Activated T-helper 1 cell treated with anti-CD3 and anti-CD28 coated beads, Interleukin-12 subunit alpha, Interleukin-12 subunit beta, Interleukin-2, Interleukin-4 antibody, amounts not matched to agents 30 ng/mL and 10 ng/mL and 1 ng/mL, durations not matched to agents 14 hours and 24 hours and 36 hours (primary cell): ENCODE measurements at regions not wholly inside any gene's neighbourhood (a gene's known extent, or its start where the extent isn't known, plus 50 kb on each side); places are given as distances from the start of the nearest gene placed in this dataset.

ENCODE experiments used
- DNase-seq: peaks from one replicate; pipeline ENCODE4 v3.0.0; 2021; ENCODE audit warnings: low spot score
- H3K27ac Mint-ChIP-seq: one replicate; pipeline ENCODE4 v1.8.0; 2021; ENCODE audit warnings: mild to moderate bottlenecking, mixed read lengths
- H3K27me3 Mint-ChIP-seq: one replicate; pipeline ENCODE4 v1.8.0; 2022; ENCODE audit warnings: mild to moderate bottlenecking, moderate library complexity, mixed read lengths; ENCODE audit not compliant: insufficient read depth
- H3K36me3 Mint-ChIP-seq: one replicate; pipeline ENCODE4 v1.8.0; 2021; ENCODE audit warnings: low read depth, mixed read lengths
- H3K4me1 Mint-ChIP-seq: one replicate; pipeline ENCODE4 v1.8.0; 2021; ENCODE audit warnings: low read depth, mixed read lengths
- H3K4me3 Mint-ChIP-seq: one replicate; pipeline ENCODE4 v1.8.0; 2021; ENCODE audit warnings: mild to moderate bottlenecking, moderate library complexity, mixed read lengths
- H3K9me3 Mint-ChIP-seq: one replicate; pipeline ENCODE4 v1.8.0; 2021; ENCODE audit warnings: mixed read lengths
- intact Hi-C: fragments of 100-400 bp; cut with micrococcal nuclease; formaldehyde crosslinking; loops from one replicate; pipeline ENCODE4 v1.15.1; 2024

DNA sequence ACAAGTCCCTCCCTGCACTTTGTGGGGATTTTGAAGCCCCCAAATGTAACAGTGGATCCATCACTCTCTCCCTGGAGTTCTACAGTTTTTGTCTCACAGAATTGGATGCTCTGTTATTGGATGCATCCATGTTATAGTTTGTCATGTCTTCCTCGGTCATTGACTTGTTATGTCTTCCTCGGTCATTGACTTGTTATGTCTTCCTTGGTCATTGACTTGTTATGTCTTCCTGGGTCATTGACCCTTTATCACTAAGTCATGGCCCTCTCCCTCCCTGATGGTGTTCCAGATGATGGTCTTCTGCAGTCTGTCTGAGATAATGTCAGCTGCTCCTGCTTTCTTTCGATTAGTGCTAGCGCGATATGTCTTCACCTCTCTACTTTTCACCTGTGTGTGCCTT lies 981.5 kb downstream of the BRD1 start:
- no peak overlapping the region for H3K4me3 Mint-ChIP-seq
- no peaks in the 10 kb centered on the region for H3K9me3 Mint-ChIP-seq
- no peaks in the 10 kb centered on the region for H3K4me1 Mint-ChIP-seq
- no peak overlapping the region for H3K27ac Mint-ChIP-seq
- H3K36me3 Mint-ChIP-seq: no peaks in the 10 kb centered on the region
- no peak for DNase-seq
- intact Hi-C loops: no loop called here
- H3K27me3 Mint-ChIP-seq: peaks cover 2% of the 10 kb centered on the region

DNA sequence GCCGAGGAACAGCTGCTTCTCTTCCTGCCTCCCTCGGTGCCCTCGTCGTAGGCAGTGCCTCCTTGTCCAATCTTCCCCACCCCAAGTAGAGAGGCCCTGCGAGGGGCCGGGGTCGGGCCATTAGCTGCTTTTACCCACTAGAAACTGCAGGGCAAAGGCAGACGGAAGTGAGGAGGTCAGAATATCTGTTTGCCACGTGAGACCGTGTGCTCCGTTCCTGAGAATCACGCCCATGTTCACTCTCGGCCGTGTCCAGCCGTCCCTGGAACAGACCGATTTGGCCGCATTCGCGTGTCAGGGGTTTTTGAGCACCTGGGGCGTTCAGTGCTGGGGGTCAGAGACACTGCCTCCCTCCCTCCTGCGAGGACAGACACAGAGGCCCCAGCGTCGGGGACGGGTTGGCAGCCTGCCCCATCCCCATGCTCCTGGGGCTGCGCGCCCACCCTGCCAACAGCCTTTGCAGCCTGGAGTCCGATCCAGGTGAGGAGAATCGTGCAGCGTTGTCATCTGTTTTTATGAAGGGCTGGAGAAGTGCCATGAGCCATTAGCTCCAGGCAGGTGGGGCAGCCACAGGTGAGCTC lies 982.2 kb downstream of the BRD1 start:
- Mint-ChIP-seq H3K9me3 (no peaks in the 10 kb centered on the region), H3K4me1 (no peaks in the 10 kb centered on the region), H3K4me3 (no peak overlapping the region), H3K27ac (no peak overlapping the region), H3K27me3 (peaks cover 2% of the 10 kb centered on the region), H3K36me3 (no peaks in the 10 kb centered on the region)
- no peak for DNase-seq
- intact Hi-C loops: no loop called here

DNA sequence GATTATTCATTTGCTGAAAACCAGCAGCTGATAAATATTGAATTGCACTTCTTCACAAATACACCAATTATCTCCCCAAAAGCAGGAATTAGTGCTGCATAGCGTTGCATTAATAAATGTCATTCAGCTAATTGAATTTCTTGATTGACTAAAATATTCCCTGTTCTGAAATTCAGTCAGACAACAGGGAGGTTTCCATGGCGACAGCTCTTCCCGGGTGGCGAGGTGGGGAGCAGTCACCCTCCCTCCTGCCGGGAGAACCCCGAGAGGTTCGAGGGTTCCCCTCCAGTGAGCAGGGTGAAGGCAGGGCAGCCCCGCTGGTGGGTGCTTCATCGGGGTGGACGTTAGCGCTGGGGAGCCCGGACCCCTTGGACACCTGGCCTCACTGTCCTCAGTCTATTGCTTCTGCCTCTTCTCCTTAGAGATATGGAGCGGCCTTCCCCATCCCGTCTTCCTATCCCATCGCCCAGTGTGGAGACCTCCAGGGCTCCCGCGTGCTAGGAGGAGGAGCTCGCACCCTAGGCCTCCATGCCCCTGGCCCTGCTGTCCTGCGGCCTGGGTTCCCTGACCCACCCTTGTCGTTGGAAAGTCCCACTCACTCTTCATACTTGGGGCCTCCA lies 983.5 kb downstream of the BRD1 start:
- Mint-ChIP-seq H3K4me1 (no peaks in the 10 kb centered on the region), H3K36me3 (no peaks in the 10 kb centered on the region), H3K27me3 (peaks cover 2% of the 10 kb centered on the region), H3K27ac (no peak overlapping the region), H3K4me3 (no peak overlapping the region), H3K9me3 (no peaks in the 10 kb centered on the region)
- intact Hi-C loops: no loop called here
- no peak for DNase-seq

DNA sequence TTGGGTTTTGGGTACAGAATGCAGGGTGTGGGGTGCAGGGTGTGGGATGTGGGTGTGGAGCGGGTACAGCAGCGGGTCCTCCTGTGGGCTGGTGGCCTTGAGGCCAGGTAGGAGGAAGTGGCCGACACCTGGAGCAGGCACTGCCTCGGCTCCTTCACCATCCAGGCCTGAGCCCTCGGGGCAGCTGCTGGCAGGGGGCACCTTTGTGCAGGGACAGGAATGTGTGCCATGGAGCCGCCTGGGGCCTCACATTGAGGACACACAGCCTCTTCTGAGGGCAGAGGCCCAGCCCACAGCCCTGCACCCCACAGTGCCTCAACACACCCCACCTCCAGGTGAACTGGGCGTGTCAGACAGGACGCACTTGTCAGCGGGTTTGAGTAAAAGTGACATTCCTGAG lies 984.0 kb downstream of the BRD1 start:
- DNase-seq: no peak
- Mint-ChIP-seq H3K4me3 (no peak overlapping the region), H3K4me1 (no peaks in the 10 kb centered on the region), H3K9me3 (no peaks in the 10 kb centered on the region), H3K27me3 (peaks cover 2% of the 10 kb centered on the region), H3K36me3 (no peaks in the 10 kb centered on the region), H3K27ac (no peak overlapping the region)
- intact Hi-C loops: no loop called here

DNA sequence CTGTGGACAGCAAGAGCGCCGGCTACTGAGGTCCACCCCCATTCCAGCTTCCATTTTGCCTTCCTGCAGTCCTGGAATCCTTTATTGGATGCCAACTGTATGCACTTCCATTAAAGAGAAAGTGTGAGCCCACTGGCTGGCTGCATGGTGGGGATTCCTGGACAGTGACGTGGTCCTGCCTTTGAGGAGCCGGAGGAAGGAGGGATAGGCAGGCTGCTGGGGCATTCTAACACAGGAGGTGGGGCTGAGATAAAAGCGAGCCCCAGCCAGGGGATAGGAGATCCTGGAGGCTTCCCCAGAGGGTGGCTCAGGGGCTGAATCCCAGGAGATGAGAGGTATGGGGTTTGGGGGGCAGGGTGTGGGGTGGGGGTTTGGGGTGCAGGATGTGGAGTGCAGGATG lies 984.7 kb downstream of the BRD1 start:
- Mint-ChIP-seq H3K4me3 (no peak overlapping the region), H3K27me3 (peaks cover 2% of the 10 kb centered on the region), H3K9me3 (peaks cover 2% of the 10 kb centered on the region), H3K36me3 (no peaks in the 10 kb centered on the region), H3K27ac (no peak overlapping the region), H3K4me1 (no peaks in the 10 kb centered on the region)
- no peak for DNase-seq
- intact Hi-C loops: no loop called here

DNA sequence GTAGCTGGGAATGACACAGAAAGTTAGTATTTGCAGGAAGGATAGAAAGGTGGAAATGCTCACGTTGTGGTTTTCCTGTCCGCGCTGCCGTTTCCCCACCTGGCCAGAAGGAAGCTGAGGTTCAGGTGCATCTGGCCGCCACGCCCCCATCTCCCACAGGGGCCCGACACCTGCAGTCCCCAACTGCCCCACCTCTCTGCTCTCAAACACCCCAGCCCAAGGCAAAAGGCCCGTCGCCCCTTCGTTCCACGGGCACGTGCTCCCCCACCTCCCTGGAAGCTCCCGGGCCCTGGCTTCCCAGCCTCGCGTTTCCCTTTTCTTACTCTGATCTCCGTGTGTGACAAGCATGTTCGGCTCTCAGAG lies 985.1 kb downstream of the BRD1 start:
- Mint-ChIP-seq H3K4me3 (no peak overlapping the region), H3K9me3 (peaks cover 6% of the 10 kb centered on the region), H3K4me1 (no peaks in the 10 kb centered on the region), H3K27ac (no peak overlapping the region), H3K27me3 (peaks cover 2% of the 10 kb centered on the region), H3K36me3 (no peaks in the 10 kb centered on the region)
- no peak for DNase-seq
- intact Hi-C loops: no loop called here

DNA sequence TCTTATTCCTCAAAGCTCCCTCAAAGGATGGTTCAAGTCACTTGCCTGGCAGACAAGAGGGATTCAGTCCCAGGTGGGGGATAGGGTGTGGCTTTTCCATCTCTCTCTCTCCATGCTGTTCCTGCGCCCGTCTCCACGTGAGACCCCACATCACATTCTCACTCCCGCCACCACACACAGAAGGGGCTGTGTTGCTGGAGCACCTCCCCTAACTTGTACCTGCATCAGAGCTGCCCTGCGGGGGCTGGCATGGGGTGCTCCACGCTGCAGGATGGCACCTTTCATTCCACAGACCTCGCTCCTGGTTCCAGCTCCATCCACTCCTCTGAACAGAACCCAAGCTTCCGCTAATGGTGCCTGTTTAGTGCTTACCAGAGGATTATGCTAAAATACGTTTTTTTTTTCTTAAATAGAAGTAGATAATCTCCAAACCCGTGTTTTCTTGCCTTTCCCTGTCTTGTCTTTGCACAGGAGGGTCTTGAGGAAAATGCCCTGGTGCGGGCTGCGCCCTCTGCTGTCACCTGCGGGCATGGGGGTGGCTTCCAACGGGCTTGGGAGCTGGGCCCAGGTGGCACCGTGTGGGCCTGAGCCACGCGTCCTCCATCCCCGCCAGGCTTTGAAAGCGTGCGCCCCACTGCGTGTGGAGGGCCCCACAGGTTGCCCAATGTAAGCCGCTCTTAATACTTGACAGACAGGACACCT lies 985.6 kb downstream of the BRD1 start:
- no peak overlapping the region for H3K27ac Mint-ChIP-seq

DNA sequence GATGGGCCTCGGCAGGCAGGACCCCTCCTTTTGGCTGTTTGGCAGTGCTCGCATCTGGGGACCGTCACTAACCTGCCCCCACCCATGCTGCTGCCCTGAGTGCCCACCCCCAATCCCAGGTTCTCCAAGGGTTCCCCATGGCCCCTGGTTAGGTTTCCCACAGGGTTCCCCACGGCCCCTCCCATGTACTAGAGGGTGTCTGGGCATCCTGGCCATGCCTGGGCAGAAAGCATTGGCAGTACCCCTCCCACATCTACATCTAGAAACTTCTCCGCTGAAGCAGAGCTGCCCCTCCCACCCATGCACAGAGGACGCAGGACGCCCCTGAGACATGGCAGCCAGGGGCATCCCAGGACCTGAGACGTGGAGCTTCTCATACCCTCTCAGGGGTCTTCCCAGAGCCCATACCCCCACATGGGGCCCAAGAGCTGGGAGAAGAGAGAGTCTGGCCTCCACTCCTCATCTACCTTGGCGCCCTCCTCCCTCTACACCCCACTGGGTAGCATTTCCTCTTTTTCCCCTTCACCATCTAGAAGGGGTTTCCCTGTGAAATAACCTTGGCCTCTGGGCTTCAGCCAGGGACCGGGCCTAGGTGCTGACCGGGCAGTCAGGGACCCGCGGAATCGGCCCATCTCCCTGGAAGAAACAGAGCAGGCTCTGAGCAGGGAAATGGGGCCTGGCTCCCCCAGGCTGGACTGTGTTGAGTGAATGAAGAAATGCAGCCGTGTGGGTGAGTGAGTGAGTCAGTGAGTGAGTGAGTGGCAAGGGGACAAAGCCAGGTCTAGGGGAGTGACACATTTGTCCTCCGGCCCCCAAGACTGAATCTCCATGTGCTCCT lies 987.3 kb downstream of the BRD1 start:
- no peak for DNase-seq
- H3K27me3 Mint-ChIP-seq: peaks cover 2% of the 10 kb centered on the region
- no peaks in the 10 kb centered on the region for H3K4me1 Mint-ChIP-seq
- H3K4me3 Mint-ChIP-seq: no peak overlapping the region
- H3K36me3 Mint-ChIP-seq: no peaks in the 10 kb centered on the region
- intact Hi-C loops: no loop called here
- no peak overlapping the region for H3K27ac Mint-ChIP-seq
- H3K9me3 Mint-ChIP-seq: peaks cover 13% of the 10 kb centered on the region

More for the DNA sequence above, 985.6 kb downstream of the BRD1 start:
- intact Hi-C loops: no loop called here
- Mint-ChIP-seq H3K9me3 (peaks cover 12% of the 10 kb centered on the region), H3K27me3 (peaks cover 2% of the 10 kb centered on the region), H3K4me1 (no peaks in the 10 kb centered on the region), H3K36me3 (no peaks in the 10 kb centered on the region), H3K4me3 (no peak overlapping the region)
- DNase-seq: no peak

DNA sequence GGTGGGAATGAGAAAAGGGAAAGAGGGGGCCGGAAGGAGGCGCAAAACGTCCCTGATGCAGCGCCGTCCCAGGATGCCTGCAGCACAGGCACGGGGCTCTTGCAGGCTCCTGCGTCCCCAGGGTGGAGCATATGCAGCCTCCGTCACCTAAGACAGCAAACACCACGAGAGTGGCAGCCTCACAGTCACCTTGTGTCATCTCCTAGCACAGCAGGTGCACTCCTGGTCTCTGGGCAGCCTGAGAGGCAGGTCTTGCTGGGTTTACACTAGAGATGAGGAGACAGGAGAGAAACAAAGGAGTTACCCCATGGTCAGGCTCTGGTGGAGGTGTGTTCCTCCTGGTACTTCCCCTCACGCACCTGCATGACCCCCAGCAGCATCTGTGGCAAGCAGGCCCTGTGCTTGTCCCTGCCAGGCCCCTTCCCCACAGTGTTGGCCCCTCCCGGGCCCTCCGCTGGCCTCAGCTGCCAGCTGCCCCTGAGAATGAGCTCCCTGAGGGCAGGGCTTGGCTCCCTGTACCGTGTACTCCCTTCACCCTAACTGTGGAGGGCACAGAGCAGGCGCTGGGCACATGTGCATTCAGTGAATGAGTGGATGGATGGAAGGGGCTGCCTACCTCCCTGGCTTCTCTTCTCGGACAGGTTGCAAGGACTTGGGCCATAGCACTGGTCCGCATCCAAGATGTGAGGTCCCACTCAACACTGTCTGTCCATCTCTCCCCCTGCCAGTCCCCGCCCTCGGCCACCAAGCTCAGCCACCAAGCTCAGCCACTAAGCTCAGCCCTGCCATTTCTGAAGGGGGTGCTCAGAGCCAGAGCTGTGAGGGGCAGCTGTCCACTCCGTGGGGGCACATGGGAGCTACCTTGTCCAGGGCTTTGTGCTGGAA lies 988.6 kb downstream of the BRD1 start:
- no peak overlapping the region for H3K4me3 Mint-ChIP-seq
- peaks cover 13% of the 10 kb centered on the region for H3K9me3 Mint-ChIP-seq

DNA sequence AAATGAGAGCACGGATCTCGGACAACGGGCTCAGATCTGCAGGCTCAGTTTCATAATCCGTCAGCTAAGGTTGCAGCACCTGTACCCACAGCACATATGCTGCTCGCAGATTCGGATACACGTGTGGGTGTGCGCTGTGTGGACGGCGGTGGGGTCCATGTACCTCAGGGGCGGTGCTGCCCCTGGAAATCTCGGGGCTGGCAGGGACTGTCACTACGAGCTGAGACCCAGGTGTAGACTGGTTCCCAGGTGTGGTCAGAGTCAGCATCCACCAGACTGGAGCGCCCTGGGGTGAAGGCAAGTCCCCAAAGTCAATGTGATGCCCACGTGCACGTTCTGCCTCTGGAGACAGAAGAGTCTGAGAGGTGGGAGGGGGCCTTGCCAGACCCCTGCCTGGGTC lies 989.3 kb downstream of the BRD1 start:
- H3K4me3 Mint-ChIP-seq: no peak overlapping the region
- no peaks in the 10 kb centered on the region for H3K4me1 Mint-ChIP-seq
- peaks cover 2% of the 10 kb centered on the region for H3K27me3 Mint-ChIP-seq
- no peak for DNase-seq
- H3K9me3 Mint-ChIP-seq: peaks cover 17% of the 10 kb centered on the region
- no peak overlapping the region for H3K27ac Mint-ChIP-seq
- intact Hi-C loops: no loop called here
- no peaks in the 10 kb centered on the region for H3K36me3 Mint-ChIP-seq

More for the DNA sequence above, 988.6 kb downstream of the BRD1 start:
- no peaks in the 10 kb centered on the region for H3K36me3 Mint-ChIP-seq
- no peak overlapping the region for H3K27ac Mint-ChIP-seq
- peaks cover 2% of the 10 kb centered on the region for H3K27me3 Mint-ChIP-seq
- no peaks in the 10 kb centered on the region for H3K4me1 Mint-ChIP-seq
- intact Hi-C loops: no loop called here
- DNase-seq: no peak

DNA sequence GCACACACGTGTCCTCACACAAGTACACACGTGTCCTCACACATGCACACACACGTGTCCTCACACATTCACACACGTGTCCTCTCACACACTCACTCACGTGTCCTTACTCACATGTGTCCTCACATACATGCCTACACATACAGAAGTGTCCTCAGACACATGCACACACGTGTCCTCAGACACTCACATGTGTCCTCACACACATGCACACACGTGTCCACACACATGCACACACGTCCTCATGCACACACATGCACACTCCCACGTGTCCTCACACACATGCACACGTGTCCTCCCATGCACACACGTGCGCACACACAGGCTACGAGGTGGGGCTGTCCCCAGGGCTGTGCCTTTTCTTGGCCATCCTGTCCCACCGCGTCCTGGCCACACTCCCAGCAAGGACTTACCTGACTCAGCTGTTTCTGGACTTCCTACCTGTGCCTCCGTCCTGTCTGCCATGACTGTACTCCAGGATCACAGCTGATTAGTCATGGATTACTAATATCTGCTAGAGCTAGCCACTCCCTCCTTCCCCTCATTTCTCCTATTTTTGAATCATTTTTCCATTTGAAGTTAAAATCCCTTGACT lies 990.2 kb downstream of the BRD1 start:
- no peaks in the 10 kb centered on the region for H3K4me1 Mint-ChIP-seq
- no peak for DNase-seq
- H3K4me3 Mint-ChIP-seq: no peak overlapping the region
- H3K9me3 Mint-ChIP-seq: peaks cover 27% of the 10 kb centered on the region
- intact Hi-C loops: no loop called here
- peaks cover 1% of the 10 kb centered on the region for H3K36me3 Mint-ChIP-seq
- H3K27me3 Mint-ChIP-seq: no peaks in the 10 kb centered on the region
- H3K27ac Mint-ChIP-seq: no peak overlapping the region

DNA sequence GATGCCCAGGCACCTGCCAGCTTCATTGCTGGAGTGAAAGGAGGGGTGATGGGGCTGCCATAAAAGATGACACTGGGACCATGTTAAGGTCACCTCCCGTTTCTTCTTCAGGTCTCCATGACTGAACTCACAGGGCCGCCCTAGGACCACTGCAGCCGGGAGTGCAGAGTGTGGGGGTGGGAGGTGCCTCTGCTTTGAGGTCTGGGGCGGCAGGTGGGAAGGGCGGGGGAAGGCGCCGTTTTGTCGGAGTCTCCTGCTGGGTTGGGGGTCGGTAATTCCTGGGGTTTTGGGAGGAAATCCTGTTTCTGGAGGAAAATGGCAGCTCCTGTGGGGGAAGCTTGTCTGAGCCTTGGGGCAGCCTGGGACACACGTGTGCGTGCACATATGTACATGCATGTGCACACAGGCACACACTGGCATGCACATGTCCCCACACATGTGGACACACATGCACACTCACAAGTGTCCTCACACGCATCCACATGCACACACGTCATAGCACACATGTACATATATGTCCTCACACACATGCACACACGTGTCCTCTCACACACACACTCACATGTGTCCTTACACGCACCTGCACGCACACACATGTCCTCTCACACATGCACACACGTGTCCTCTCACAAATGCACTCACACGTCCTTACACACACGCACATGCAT lies 990.9 kb downstream of the BRD1 start:
- Mint-ChIP-seq H3K4me3 (no peak overlapping the region), H3K36me3 (peaks cover 1% of the 10 kb centered on the region), H3K4me1 (no peaks in the 10 kb centered on the region), H3K27ac (no peak overlapping the region), H3K27me3 (no peaks in the 10 kb centered on the region), H3K9me3 (peaks cover 27% of the 10 kb centered on the region)
- DNase-seq: no peak
- intact Hi-C loops: no loop called here
